HG02763 (cell line): ENCODE measurements at regions not wholly inside any gene's neighbourhood (a gene's known extent, or its start where the extent isn't known, plus 50 kb on each side); places are given as distances from the start of the nearest gene placed in this dataset.
"Not testable (repeated sequence)": the region's sequence is repeated elsewhere in the genome, so short reads cannot be mapped to it uniquely, and the experiment has no call there.

Experiments
- ATAC-seq: cut with Tn5 transposase; IDR thresholded peaks from one replicate; pipeline ENCODE4 v1.9.1; 2021; ENCODE audit warnings: mild to moderate bottlenecking, moderate library complexity; ENCODE audit not compliant: unreplicated experiment

DNA sequence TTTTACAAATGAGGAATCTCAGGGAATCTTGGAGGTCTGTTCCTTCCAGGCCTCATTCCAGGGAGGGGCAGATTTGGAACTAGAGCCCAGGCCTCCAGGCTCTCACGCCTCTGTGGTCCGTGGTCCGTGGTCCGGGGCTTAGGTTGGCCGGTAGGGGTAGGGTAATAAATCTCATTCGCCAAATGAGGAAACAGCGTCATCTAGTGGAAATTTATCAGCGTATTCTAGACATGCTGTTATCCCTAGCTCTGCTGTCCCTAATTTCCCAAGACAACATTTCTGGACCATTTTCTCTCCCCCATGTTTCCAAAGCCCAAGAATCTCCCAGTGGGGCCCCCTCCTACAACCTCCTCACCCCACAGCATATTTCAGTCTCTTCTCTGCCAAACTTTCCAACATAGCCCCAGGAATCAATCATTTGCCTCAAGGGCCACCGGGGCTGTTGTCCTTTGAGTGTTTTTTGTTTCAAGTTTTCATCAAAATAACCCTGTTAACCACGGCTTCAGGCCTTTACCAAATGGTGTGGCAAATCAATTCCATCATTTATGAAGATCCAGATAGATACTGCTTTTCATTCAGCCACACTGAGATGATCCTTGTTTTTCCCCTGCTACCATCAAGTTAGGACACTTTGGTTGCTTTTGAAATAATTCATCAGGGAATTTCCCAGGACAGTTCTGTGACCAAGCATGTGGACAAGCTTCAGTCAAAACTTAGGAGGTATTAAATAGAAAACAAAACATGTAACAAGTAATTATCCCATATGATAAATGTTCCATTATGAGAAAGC is 126.8 kb downstream of the ALDH8A1 start:
- peak; percentile 68 for ATAC-seq

GRCh38 chr6:134821928-134822864 is 127.7 kb downstream of the ALDH8A1 start:
- ATAC-seq, result no peak

DNA sequence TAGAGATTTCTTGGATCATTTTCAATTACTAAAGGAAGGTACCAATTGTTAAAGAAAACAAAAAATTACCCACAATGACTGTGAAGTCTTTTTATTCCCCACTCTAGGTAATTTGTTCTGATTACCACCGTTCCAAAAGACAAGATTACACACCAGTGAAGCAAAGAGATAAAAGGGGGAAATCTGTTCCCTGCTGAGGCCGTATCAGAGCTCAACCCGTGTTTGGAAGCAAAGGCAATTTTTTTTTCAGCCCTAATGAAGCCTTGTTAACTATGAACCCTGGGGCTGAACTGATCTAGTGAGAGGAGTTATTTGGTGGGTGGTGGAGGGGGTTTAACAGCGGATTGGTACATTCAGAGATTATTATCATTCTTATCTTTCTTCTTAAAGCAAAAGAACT is 128.5 kb downstream of the ALDH8A1 start:
- ATAC-seq, result no peak

DNA sequence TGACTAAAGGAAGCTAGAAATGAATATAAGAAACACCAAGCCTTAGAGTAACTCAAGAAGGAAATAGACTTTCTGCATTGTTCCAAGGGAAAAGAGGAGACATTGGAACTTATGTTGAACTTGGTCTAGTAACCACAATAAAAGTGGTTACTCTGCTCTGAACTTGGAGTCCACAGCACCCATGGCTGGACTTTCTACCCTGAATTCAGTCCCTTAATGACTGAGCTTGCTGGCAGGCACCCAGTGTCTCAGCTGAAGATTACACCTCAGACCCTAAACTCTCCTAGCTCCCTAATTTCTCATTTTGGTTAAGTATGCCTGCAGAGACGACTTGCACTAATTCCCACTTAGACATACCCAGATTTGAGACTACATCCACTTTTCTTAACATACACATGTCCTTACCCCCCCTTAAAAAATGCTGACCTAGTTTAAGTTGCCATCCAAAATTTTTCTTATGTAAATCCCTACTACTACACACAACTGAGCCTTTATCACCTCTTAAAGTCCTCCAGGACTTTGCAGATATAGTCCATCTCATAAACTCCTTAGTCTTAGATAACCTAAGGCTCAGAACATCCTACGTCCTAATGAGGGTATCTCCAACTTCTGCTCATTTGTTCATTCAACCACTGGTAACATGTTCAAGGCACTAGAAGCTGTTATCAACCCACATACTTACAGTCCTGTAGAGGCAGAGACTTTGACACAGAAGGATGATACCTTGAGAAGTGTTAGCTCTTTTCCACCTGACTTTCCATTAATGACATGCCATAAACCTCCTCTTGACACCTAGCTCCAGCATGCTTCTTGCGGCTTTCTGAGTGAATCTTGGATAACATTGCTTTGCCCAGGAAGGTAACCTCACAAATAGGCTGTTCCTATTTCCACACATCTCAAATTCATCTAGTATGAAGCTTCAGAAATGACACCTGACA is 129.8 kb downstream of the ALDH8A1 start:
- no peak for ATAC-seq

DNA sequence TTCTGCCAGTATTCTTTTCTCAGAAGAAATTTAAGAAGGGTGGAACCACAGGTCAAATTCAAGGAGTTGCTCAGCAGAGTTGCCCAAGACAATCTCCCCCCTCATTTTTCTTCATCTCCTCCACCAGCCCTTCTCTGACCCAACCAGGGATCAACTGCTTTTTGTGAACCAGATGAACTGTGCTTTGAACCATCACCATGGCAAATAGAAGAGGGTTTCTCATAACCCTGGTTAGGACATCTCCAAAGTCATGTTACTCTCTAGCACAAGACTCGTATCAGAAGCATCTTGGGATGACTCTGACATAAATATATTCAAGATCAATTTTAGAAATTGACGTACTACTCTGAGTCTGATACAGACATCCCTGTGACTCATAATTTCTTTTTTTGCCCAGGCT is 130.7 kb downstream of the ALDH8A1 start:
- no peak for ATAC-seq

- ATAC-seq, result no peak
Measured at GRCh38 chr6:134817448-134817847, 132.5 kb downstream of the ALDH8A1 start.

GRCh38 chr6:134816780-134817179 is 133.1 kb downstream of the ALDH8A1 start:
- ATAC-seq, result no peak

GRCh38 chr6:134816300-134816699 is 133.6 kb downstream of the ALDH8A1 start:
- ATAC-seq, result no peak

DNA sequence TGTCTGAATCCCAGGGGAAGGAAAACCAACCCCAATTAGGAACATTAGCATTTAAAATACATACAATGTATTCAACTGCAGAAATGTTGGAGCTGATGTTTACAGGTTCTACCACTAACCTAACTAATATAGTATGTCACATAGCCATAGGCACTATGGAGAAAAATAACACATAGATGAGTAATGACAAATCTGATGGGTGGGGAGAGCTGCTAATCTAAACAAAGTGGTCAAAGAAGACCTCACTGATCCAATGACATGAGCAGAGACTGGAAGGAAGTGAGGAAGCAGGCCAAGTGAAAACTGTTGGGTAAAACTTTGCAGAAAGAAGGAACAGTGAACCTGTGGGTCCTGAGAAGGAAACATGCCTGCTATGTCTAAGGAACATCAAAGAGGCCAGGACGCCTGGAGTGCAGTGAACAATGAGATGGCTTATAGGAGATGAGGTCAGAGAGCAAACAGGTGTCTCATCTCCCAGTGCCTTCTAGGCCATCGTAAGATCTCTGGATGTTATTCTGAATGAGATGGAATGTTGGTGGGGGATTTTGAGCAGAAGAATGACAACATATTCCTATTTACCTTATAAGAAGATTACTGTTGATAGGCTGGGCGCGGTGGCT is 135.7 kb downstream of the ALDH8A1 start:
- ATAC-seq, result no peak

GRCh38 chr6:134813146-134813545 is 136.8 kb downstream of the ALDH8A1 start:
- no peak for ATAC-seq

GRCh38 chr6:134810402-134810801 is 139.5 kb downstream of the ALDH8A1 start:
- no peak for ATAC-seq

GRCh38 chr6:134809130-134809529 is 140.8 kb downstream of the ALDH8A1 start:
- ATAC-seq, result no peak

GRCh38 chr6:134806180-134806798 is 143.6 kb downstream of the ALDH8A1 start:
- no peak for ATAC-seq

DNA sequence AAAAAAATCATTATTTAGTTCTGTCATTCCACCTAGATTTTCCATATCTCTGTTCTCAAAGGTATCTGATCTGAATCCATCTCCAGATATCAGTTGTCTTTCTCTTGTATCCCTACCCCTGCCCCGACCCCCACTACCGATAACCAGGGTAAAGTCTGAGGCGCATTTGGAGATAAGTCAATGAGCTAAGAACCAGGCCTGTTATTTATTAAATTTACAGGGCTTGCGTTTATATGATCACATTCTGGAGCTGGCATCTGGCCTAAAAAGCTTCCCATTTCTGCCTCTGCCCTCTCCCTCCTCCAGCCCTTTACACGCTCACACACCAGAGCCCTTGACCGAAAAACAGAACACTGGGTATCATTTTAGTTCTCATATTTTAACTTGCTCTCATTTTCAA is 144.7 kb downstream of the ALDH8A1 start:
- ATAC-seq, result no peak

- ATAC-seq, result not testable (repeated sequence)
Measured at GRCh38 chr6:134804311-134804710, 145.6 kb downstream of the ALDH8A1 start.

DNA sequence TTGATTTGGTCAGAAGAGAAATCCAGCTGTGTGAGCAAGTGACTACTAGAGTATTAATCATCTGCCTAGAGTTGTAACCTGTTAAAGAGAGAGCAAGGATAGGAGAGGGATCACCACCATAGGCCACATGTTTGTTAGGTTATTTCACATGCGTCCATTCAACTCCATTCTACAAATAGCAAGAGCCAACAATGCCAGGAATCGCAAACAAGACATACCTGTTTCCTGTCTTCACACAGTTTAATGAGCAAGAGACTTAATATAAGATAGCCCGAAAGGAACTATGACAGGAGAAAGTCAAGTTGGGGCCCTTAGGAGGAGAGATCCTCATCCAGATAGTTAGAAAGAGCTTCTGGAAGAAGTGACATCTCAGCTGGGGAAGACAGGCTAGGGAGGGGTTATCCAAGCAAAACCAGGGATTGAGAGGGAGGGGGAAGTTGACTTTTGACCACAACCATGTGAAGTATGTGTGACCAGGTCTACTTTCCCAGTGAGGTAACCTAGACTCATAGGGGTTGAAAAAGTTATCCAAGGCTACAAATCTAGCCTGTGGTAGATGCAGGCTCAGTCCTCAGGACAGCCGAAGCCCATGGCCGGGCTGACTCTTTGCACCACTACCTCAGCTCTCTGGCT is 147.4 kb downstream of the ALDH8A1 start:
- ATAC-seq, result no peak

GRCh38 chr6:134797400-134798113 is 152.3 kb downstream of the ALDH8A1 start:
- no peak for ATAC-seq

DNA sequence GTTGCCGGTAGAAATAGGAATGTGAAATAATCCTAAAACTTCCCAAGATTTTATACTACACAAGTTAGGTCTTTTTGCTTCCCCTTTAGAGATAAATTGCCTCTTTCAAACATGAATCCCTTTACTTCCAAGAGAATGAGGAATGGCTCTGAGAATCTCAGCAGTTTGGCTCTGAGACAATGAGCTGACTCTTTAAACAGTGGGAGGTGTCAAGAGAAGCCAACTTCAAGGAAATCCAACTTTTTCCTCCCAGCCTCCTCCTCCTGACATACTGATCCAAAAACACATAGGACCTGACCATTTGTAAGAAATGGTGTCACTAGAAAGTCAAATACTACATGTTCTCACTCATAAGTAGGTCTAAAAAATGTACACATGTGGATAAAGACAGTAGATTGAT is 154.2 kb downstream of the ALDH8A1 start:
- ATAC-seq, result no peak

DNA sequence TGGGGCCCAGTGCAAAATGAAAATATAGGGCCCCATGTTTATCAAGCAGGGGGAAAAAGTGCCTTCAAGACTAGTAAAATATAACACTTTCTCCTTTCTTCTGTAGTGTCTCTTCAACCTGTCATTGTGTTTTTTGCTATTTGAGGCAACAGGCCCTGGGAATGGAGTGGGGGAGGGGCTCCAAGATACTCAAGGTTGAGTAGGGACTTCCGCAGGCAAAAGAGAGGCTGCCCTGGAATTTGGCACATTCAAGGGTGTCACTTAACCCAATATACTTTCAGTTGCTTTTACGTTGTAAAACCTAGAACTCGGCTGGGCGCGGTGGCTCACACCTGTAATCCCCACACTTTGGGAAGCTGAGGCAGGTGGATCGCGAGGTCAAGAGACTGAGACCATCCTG is 154.9 kb downstream of the ALDH8A1 start:
- no peak for ATAC-seq
